GM18868 (cell line): ENCODE measurements at regions not wholly inside any gene's neighbourhood (a gene's known extent, or its start where the extent isn't known, plus 50 kb on each side); places are given as distances from the start of the nearest gene placed in this dataset.

ENCODE experiments used
- ATAC-seq: cut with Tn5 transposase; IDR thresholded peaks from one replicate; pipeline ENCODE4 v1.9.1; 2021; ENCODE audit warnings: mild to moderate bottlenecking, moderate library complexity; ENCODE audit not compliant: unreplicated experiment

- ATAC-seq, result no peak
These were observed 528.9 kb downstream of the OMA1 start for GRCh38 chr1:58017641-58018040.

- no peak for ATAC-seq
These were observed 533.3 kb downstream of the OMA1 start for GRCh38 chr1:58013237-58013636.

GRCh38 chr1:58011978-58012377 is 534.5 kb downstream of the OMA1 start:
- peak; percentile 66 for ATAC-seq

GRCh38 chr1:58006421-58007046 is 540.0 kb downstream of the OMA1 start:
- no peak for ATAC-seq

- ATAC-seq, result no peak
These were observed 541.3 kb downstream of the OMA1 start for GRCh38 chr1:58005212-58005611.

- ATAC-seq, result no peak
These were observed 542.5 kb downstream of the OMA1 start for GRCh38 chr1:58003988-58004387.

GRCh38 chr1:58003059-58003458 is 543.5 kb downstream of the OMA1 start:
- no peak for ATAC-seq

GRCh38 chr1:58000821-58001220 is 545.7 kb downstream of the OMA1 start:
- ATAC-seq, result no peak

- ATAC-seq, result no peak
These were observed 546.4 kb downstream of the OMA1 start for GRCh38 chr1:58000116-58000515.

GRCh38 chr1:57996400-57996799 is 550.1 kb downstream of the OMA1 start:
- no peak for ATAC-seq

- ATAC-seq, result no peak
These were observed 555.2 kb downstream of the OMA1 start for GRCh38 chr1:57991289-57991688.

GRCh38 chr1:57989877-57990276 is 556.6 kb downstream of the OMA1 start:
- ATAC-seq, result no peak

GRCh38 chr1:57987523-57987922 is 559.0 kb downstream of the OMA1 start:
- no peak for ATAC-seq

- ATAC-seq, result peak; percentile 93
These were observed 560.1 kb downstream of the OMA1 start for GRCh38 chr1:57986432-57986831.

- no peak for ATAC-seq
These were observed 560.4 kb upstream of the DAB1 start for GRCh38 chr1:57984277-57984676.

- no peak for ATAC-seq
These were observed 559.6 kb upstream of the DAB1 start for GRCh38 chr1:57983441-57983840.

GRCh38 chr1:57982852-57983251 is 559.0 kb upstream of the DAB1 start:
- no peak for ATAC-seq

- no peak for ATAC-seq
These were observed 552.4 kb upstream of the DAB1 start for GRCh38 chr1:57976216-57976615.

GRCh38 chr1:57968321-57968720 is 544.5 kb upstream of the DAB1 start:
- ATAC-seq, result no peak

- ATAC-seq, result peak; percentile 26
These were observed 543.0 kb upstream of the DAB1 start for GRCh38 chr1:57966751-57967406.

- peak; percentile 64 for ATAC-seq
These were observed 542.5 kb upstream of the DAB1 start for GRCh38 chr1:57966340-57966739.

GRCh38 chr1:57963581-57963980 is 539.7 kb upstream of the DAB1 start:
- no peak for ATAC-seq
